ENCODE measurements at regions not wholly inside any gene's neighbourhood (a gene's known extent, or its start where the extent isn't known, plus 50 kb on each side); places are given as distances from the start of the nearest gene placed in this dataset.
A peak's percentile ranks its signal among the peaks of the same experiment; 100 is the strongest.

- peak; percentile 62 to 69 for DNase-seq
These were observed 51.5 kb upstream of the LRRC32 start for GRCh38 chr11:76721755-76722677.

- no peak for DNase-seq
These were observed 52.6 kb upstream of the LRRC32 start for GRCh38 chr11:76723142-76723541.

- no peak for DNase-seq
These were observed 53.0 kb upstream of the LRRC32 start for GRCh38 chr11:76723548-76723947.

- DNase-seq: no peak
These were observed 53.7 kb upstream of the LRRC32 start for GRCh38 chr11:76724171-76724768.

GRCh38 chr11:76728227-76728626, 54.9 kb upstream of the TSKU start:
- no peak for DNase-seq

- no peak for DNase-seq
These were observed 54.4 kb upstream of the TSKU start for GRCh38 chr11:76728778-76729177.

GRCh38 chr11:76729214-76729613, 53.9 kb upstream of the TSKU start:
- DNase-seq: no peak

GRCh38 chr11:76730887-76731565, 52.1 kb upstream of the TSKU start:
- DNase-seq: no peak

GRCh38 chr11:76732643-76733042, 50.5 kb upstream of the TSKU start:
- DNase-seq: no peak
